Spleen (tissue), 11 donors: ENCODE measurements at regions not wholly inside any gene's neighbourhood (a gene's known extent, or its start where the extent isn't known, plus 50 kb on each side); places are given as distances from the start of the nearest gene placed in this dataset.

Experiments used
- DNase-seq: peaks from one replicate; pipeline ENCODE4 v3.0.0-alpha.2; 2020
- H3K27ac ChIP-seq, 8 donors: fragments of 200-600 bp; sonication (generic) in 7 of 8; 1 replicate in 4 of 8; 2 replicates in 4 of 8; pipeline versions ENCODE4 v1.5.0 to v1.8.0; 2016 to 2021; ENCODE audit warnings: inconsistent platforms in 4 of 8, mild to moderate bottlenecking in 4 of 8, moderate library complexity in 1 of 8
- H3K27me3 ChIP-seq, 7 donors: fragments of 200-600 bp; sonication (generic) in 6 of 7; replicated peaks in 1 of 7; 1 replicate in 4 of 7; 2 replicates in 3 of 7; pipeline versions ENCODE4 v1.5.0 to v1.8.0; 2016 to 2021; ENCODE audit warnings: inconsistent platforms in 3 of 7, mild to moderate bottlenecking in 1 of 7
- H3K36me3 ChIP-seq, 6 donors: fragments of 200-600 bp; sonication (generic) in 5 of 6; 1 replicate in 4 of 6; 2 replicates in 2 of 6; pipeline versions ENCODE4 v1.5.0 to v1.8.0; 2016 to 2021; ENCODE audit warnings: inconsistent platforms in 2 of 6
- H3K4me1 ChIP-seq, 6 donors: fragments of 200-600 bp; sonication (generic) in 5 of 6; 1 replicate in 3 of 6; 2 replicates in 3 of 6; pipeline versions ENCODE4 v1.5.0 to v1.8.0; 2016 to 2021; ENCODE audit warnings: inconsistent platforms in 3 of 6
- H3K4me3 ChIP-seq, 8 donors: fragments of 200-600 bp; sonication (generic) in 7 of 8; 1 replicate in 4 of 8; 2 replicates in 4 of 8; pipeline versions ENCODE4 v1.5.0 to v1.8.0; 2016 to 2021; ENCODE audit warnings: inconsistent platforms in 4 of 8, mild to moderate bottlenecking in 4 of 8, moderate library complexity in 2 of 8
- H3K9me3 ChIP-seq, 8 donors: fragments of 200-600 bp; sonication (generic) in 7 of 8; 1 replicate in 4 of 8; 2 replicates in 4 of 8; pipeline versions ENCODE4 v1.5.0 to v1.8.0; 2016 to 2021; ENCODE audit warnings: inconsistent platforms in 4 of 8
- CTCF ChIP-seq, 11 experiments: fragments of 200-600 bp in 7 of 11; fragments of 450-650 bp in 4 of 11; sonication (generic) in 4 of 11; IDR thresholded peaks in 8 of 11; conservative IDR thresholded peaks in 3 of 11; 1 replicate in 7 of 11; 2 replicates in 4 of 11; pipeline versions ENCODE4 v1.4.0 to v1.8.0; 2016 to 2021; ENCODE audit warnings: antibody characterized with exemption in 11 of 11, inconsistent platforms in 4 of 11, mild to moderate bottlenecking in 1 of 11
- POLR2A ChIP-seq, 3 donors: fragments of 450-650 bp; IDR thresholded peaks; one replicate each; pipeline ENCODE4 v1.5.1; 2017; ENCODE audit warnings: antibody characterized with exemption in 3 of 3, mild to moderate bottlenecking in 1 of 3
- POLR2AphosphoS5 ChIP-seq, 3 donors: sonication (generic); formaldehyde crosslinking; IDR thresholded peaks; one replicate each; pipeline ENCODE4 v1.5.1; 2017; ENCODE audit warnings: antibody characterized with exemption in 3 of 3
- WGBS, 5 donors: extraction: QIAGEN DNeasy Blood & Tissue Kit in 3 of 5; methylation state at CpG; one replicate each; pipeline versions ENCODE4 v1.1.5 to v1.1.7; 2013 to 2018; 5-methylcytosine and 5-hydroxymethylcytosine counted together
- intact Hi-C: fragments of 100-400 bp; cut with DNase I; formaldehyde crosslinking; loops from one replicate; pipeline ENCODE4 v1.15.0; 2023; ENCODE audit warnings: low total_unique reads
- donor health status: healthy with polysubstance abuse.
- donor health status: DM: no; HTN: no; CAD: no; lungs with moderate emphysema.
- donor health status: DM: no; HTN: no; CAD: no.
- donor health status: Bipolar disorder and iron deficiency.
- donor health status: healthy.
- donor health status: DM: no; HTN: no; CAD: no.
- donor health status: DM: yes; HTN: yes; CAD: no.

GRCh38 chr4:30295652-30296051 lies 424.5 kb upstream of the PCDH7 start:
- Histone ChIP-seq H3K4me3 (no peak overlapping the region), H3K36me3 (no peaks in the 10 kb centered on the region), H3K4me1 (no peaks in the 10 kb centered on the region), H3K27ac (no peak overlapping the region), H3K27me3 (no peaks in the 10 kb centered on the region), H3K9me3 (peaks cover 0 to 7% (median 0%) of the 10 kb centered on the region in 8 donors)
- intact Hi-C loops, result no loop called here
- no peak for TF ChIP-seq POLR2AphosphoS5 (IDR thresholded peaks at IDR 0.05)
- 61 to 74% (median 72%) methylated on average over 5 of the region's 5 CpGs for WGBS, 5 donors
- DNase-seq, result no peak

- Histone ChIP-seq H3K9me3 (peaks cover 0 to 8% (median 5%) of the 10 kb centered on the region in 8 donors), H3K36me3 (no peaks in the 10 kb centered on the region), H3K4me3 (no peak overlapping the region), H3K27me3 (no peaks in the 10 kb centered on the region), H3K4me1 (no peaks in the 10 kb centered on the region), H3K27ac (no peak overlapping the region)
- TF ChIP-seq CTCF (IDR thresholded peaks at IDR 0.05 in 8 of 11, conservative IDR thresholded peaks at IDR 0.05 in 3 of 11) (no peak), POLR2AphosphoS5 (IDR thresholded peaks at IDR 0.05) (no peak), POLR2A (IDR thresholded peaks at IDR 0.05) (no peak)
- DNase-seq, result no peak
- intact Hi-C loops, result no loop called here
These were observed 406.2 kb upstream of the PCDH7 start for GRCh38 chr4:30314001-30314400.

- H3K27ac ChIP-seq, result no peak overlapping the region
- peaks cover 0 to 58% (median 21%) of the 10 kb centered on the region in 8 donors for H3K9me3 ChIP-seq
- no peaks in the 10 kb centered on the region for H3K4me1 ChIP-seq
- 60 to 89% (median 81%) methylated on average over 6 of the region's 6 CpGs for WGBS, 5 donors
- intact Hi-C loops, result no loop called here
- DNase-seq, result no peak
- H3K27me3 ChIP-seq, result no peaks in the 10 kb centered on the region
- H3K4me3 ChIP-seq, result no peak overlapping the region
- no peaks in the 10 kb centered on the region for H3K36me3 ChIP-seq
- TF ChIP-seq POLR2AphosphoS5 (IDR thresholded peaks at IDR 0.05) (no peak), CTCF (IDR thresholded peaks at IDR 0.05 in 8 of 11, conservative IDR thresholded peaks at IDR 0.05 in 3 of 11) (no peak), POLR2A (IDR thresholded peaks at IDR 0.05) (no peak)
These were observed 389.1 kb upstream of the PCDH7 start for GRCh38 chr4:30330894-30331652.

- no peak overlapping the region for H3K4me3 ChIP-seq
- no peak for TF ChIP-seq POLR2A (IDR thresholded peaks at IDR 0.05)
- DNase-seq, result no peak
- peaks cover 0 to 19% (median 0%) of the 10 kb centered on the region in 8 donors for H3K9me3 ChIP-seq
- no peak overlapping the region for H3K27ac ChIP-seq
- no peaks in the 10 kb centered on the region for H3K27me3 ChIP-seq
- WGBS, 5 donors, result 48 to 84% (median 60%) methylated on average over 1 of the region's 1 CpG
- intact Hi-C loops, result no loop called here
- no peaks in the 10 kb centered on the region for H3K4me1 ChIP-seq
- no peaks in the 10 kb centered on the region for H3K36me3 ChIP-seq
These were observed 378.4 kb upstream of the PCDH7 start for GRCh38 chr4:30341731-30342130.

- intact Hi-C loops, result no loop called here
- Histone ChIP-seq H3K27ac (no peak overlapping the region), H3K9me3 (peaks cover 0 to 10% (median 2%) of the 10 kb centered on the region in 8 donors), H3K4me1 (no peaks in the 10 kb centered on the region), H3K36me3 (no peaks in the 10 kb centered on the region), H3K4me3 (no peak overlapping the region), H3K27me3 (no peaks in the 10 kb centered on the region)
- WGBS, 5 donors, result 43 to 58% (median 46%) methylated on average over 2 of the region's 2 CpGs
- DNase-seq, result no peak
- TF ChIP-seq CTCF (IDR thresholded peaks at IDR 0.05 in 8 of 11, conservative IDR thresholded peaks at IDR 0.05 in 3 of 11) (no peak), POLR2AphosphoS5 (IDR thresholded peaks at IDR 0.05) (no peak), POLR2A (IDR thresholded peaks at IDR 0.05) (no peak)
These were observed 369.9 kb upstream of the PCDH7 start for GRCh38 chr4:30350288-30350687.
